H1 (cell line): ENCODE measurements at regions not wholly inside any gene's neighbourhood (a gene's known extent, or its start where the extent isn't known, plus 50 kb on each side); places are given as distances from the start of the nearest gene placed in this dataset.

Experiments
- CTCF ChIA-PET: fragments of 300-600 bp; sonication (Branson Sonifier 250); formaldehyde crosslinking; loops from one replicate; lab custom pipeline; 2021; ENCODE audit not compliant: partially characterized antibody; lab: Charles Lee
- POLR2A ChIA-PET: fragments of 300-600 bp; sonication (Branson Sonifier 250); formaldehyde crosslinking; loops from one replicate; lab custom pipeline; 2021; ENCODE audit warnings: inconsistent platforms; ENCODE audit not compliant: partially characterized antibody; lab: Charles Lee
- DNase-seq, 2 experiments: peaks; one replicate each; pipeline versions ENCODE4 v3.0.0 to v3.0.0-alpha.2; 2010 to 2022; ENCODE audit warnings: low spot score in 2 of 2, low read depth in 1 of 2, mixed read lengths in 1 of 2
- FAIRE-seq: peaks from 2 replicates; lab custom pipeline; 2011; peaks lifted over from hg19 to GRCh38; lab: Jason Lieb, UNC
- H2AFZ ChIP-seq: 2 replicates; pipeline ENCODE4 v1.8.1; 2012; ENCODE audit warnings: low read length, inconsistent platforms
- H2AK5ac ChIP-seq: 2 replicates; pipeline ENCODE4 v1.6.1; 2013; ENCODE audit warnings: low read depth, low read length
- H2BK120ac ChIP-seq: replicated peaks from 2 replicates; pipeline ENCODE3; 2013; ENCODE audit warnings: low read depth, low read length, inconsistent platforms
- H2BK12ac ChIP-seq: 2 replicates; pipeline ENCODE4 v1.6.1; 2013; ENCODE audit warnings: low read depth, low read length
- H2BK15ac ChIP-seq: 2 replicates; pipeline ENCODE4 v1.6.1; 2013; ENCODE audit warnings: low read length
- H2BK20ac ChIP-seq: 2 replicates; pipeline ENCODE4 v1.6.1; 2013; ENCODE audit warnings: low read length
- H2BK5ac ChIP-seq: 2 replicates; pipeline ENCODE4 v1.6.1; 2013; ENCODE audit warnings: low read depth, low read length
- H3K14ac ChIP-seq: 2 replicates; pipeline ENCODE4 v1.6.1; 2013; ENCODE audit warnings: inconsistent platforms; ENCODE audit not compliant: insufficient read length
- H3K18ac ChIP-seq: 2 replicates; pipeline ENCODE4 v1.6.1; 2013; ENCODE audit warnings: low read length; ENCODE audit errors: extremely low read depth
- H3K23ac ChIP-seq: 2 replicates; pipeline ENCODE4 v1.6.1; 2013; ENCODE audit warnings: inconsistent platforms; ENCODE audit not compliant: insufficient read length
- H3K23me2 ChIP-seq: 2 replicates; pipeline ENCODE4 v1.6.1; 2013; ENCODE audit warnings: low read depth, low read length
- H3K27ac ChIP-seq: 2 replicates; pipeline ENCODE4 v1.6.1; 2011; ENCODE audit warnings: low read depth, low read length, inconsistent platforms
- H3K27me3 ChIP-seq, 4 experiments: replicated peaks in 1 of 4; 1 replicate in 1 of 4; 2 replicates in 3 of 4; pipeline versions ENCODE4 v1.6.1 to v1.8.1; 2011 to 2013; ENCODE audit warnings: low read length in 3 of 4, mild to moderate bottlenecking in 3 of 4, inconsistent platforms in 2 of 4, mixed read lengths in 2 of 4, moderate library complexity in 1 of 4; ENCODE audit not compliant: control insufficient read depth in 3 of 4, insufficient read depth in 3 of 4; ENCODE audit errors: extremely low read depth in 1 of 4
- H3K36me3 ChIP-seq, 4 experiments: 2 replicates each; pipeline versions ENCODE4 v1.6.1 to v1.8.1; 2011 to 2013; ENCODE audit warnings: mild to moderate bottlenecking in 4 of 4, low read length in 3 of 4, moderate library complexity in 2 of 4, control low read depth in 1 of 4, inconsistent platforms in 1 of 4; ENCODE audit not compliant: insufficient read depth in 4 of 4, control insufficient read depth in 2 of 4
- H3K4ac ChIP-seq: replicated peaks from 2 replicates; pipeline ENCODE3; 2013; ENCODE audit warnings: low read length, low read depth, mixed read lengths, inconsistent platforms; ENCODE audit not compliant: insufficient read length
- H3K4me1 ChIP-seq, 4 experiments: replicated peaks in 1 of 4; 1 replicate in 1 of 4; 2 replicates in 3 of 4; pipeline versions ENCODE4 v1.6.1 to v1.8.1; 2011 to 2013; ENCODE audit warnings: low read length in 3 of 4, inconsistent platforms in 2 of 4, mixed read lengths in 1 of 4; ENCODE audit not compliant: insufficient read depth in 4 of 4, control insufficient read depth in 3 of 4
- H3K4me2 ChIP-seq, 2 experiments: 2 replicates each; pipeline versions ENCODE4 v1.6.1 to v1.8.1; 2011 to 2013; ENCODE audit warnings: low read depth in 2 of 2, low read length in 2 of 2, control low read depth in 1 of 2, inconsistent platforms in 1 of 2, mild to moderate bottlenecking in 1 of 2; ENCODE audit not compliant: insufficient read depth in 1 of 2
- H3K4me3 ChIP-seq, 4 experiments: fragments of 200-600, 300-600 bp in 1 of 4; sonication (generic), shearing (Covaris generic), sonication (Bioruptor Twin) in 1 of 4; 2 replicates each; pipeline versions ENCODE4 v1.5.1 to v1.8.1; 2011 to 2016; ENCODE audit warnings: low read length in 4 of 4, low read depth in 3 of 4, control low read depth in 2 of 4, inconsistent platforms in 2 of 4, mild to moderate bottlenecking in 2 of 4, mixed read lengths in 1 of 4, moderate library complexity in 1 of 4; ENCODE audit not compliant: insufficient read depth in 2 of 4; ENCODE audit errors: extremely low read depth in 1 of 4
- H3K56ac ChIP-seq: replicated peaks from 2 replicates; pipeline ENCODE3; 2013; ENCODE audit warnings: low read depth, mild to moderate bottlenecking, mixed read lengths, low read length, inconsistent platforms; ENCODE audit not compliant: insufficient read length
- H3K79me1 ChIP-seq: 2 replicates; pipeline ENCODE4 v1.6.1; 2013; ENCODE audit warnings: low read depth, low read length, control low read depth
- H3K79me2 ChIP-seq, 2 experiments: 2 replicates each; pipeline versions ENCODE4 v1.6.1 to v1.8.1; 2012 to 2013; ENCODE audit warnings: low read length in 2 of 2, mild to moderate bottlenecking in 2 of 2, inconsistent platforms in 1 of 2; ENCODE audit not compliant: insufficient read depth in 2 of 2, control insufficient read depth in 1 of 2
- H3K9ac ChIP-seq, 4 experiments: replicated peaks in 1 of 4; 1 replicate in 1 of 4; 2 replicates in 3 of 4; pipeline versions ENCODE4 v1.6.1 to v1.8.1; 2011 to 2013; ENCODE audit warnings: low read depth in 3 of 4, low read length in 3 of 4, control low read depth in 2 of 4, mild to moderate bottlenecking in 2 of 4, moderate library complexity in 2 of 4, inconsistent platforms in 1 of 4; ENCODE audit errors: extremely low read depth in 1 of 4
- H3K9me3 ChIP-seq, 2 experiments: 2 replicates each; pipeline versions ENCODE4 v1.6.1 to v1.8.1; 2012 to 2013; ENCODE audit warnings: mild to moderate bottlenecking in 2 of 2, moderate library complexity in 2 of 2, control low read depth in 1 of 2, inconsistent platforms in 1 of 2, low read depth in 1 of 2, low read length in 1 of 2, mixed read lengths in 1 of 2; ENCODE audit not compliant: insufficient read depth in 2 of 2
- H4K20me1 ChIP-seq, 2 experiments: replicated peaks in 1 of 2; 2 replicates each; pipeline versions ENCODE3 to v1.8.1; 2011 to 2013; ENCODE audit warnings: inconsistent platforms in 2 of 2, low read length in 2 of 2, mild to moderate bottlenecking in 1 of 2; ENCODE audit not compliant: insufficient read depth in 2 of 2, control insufficient read depth in 1 of 2
- H4K5ac ChIP-seq: 2 replicates; pipeline ENCODE4 v1.6.1; 2013; ENCODE audit warnings: low read length, low read depth, mixed read lengths, inconsistent platforms; ENCODE audit not compliant: insufficient read length
- H4K8ac ChIP-seq: 2 replicates; pipeline ENCODE4 v1.8.0; 2013; ENCODE audit warnings: mild to moderate bottlenecking, moderate library complexity, low read length, inconsistent platforms; ENCODE audit not compliant: insufficient read depth; ENCODE audit errors: extremely low read depth
- H4K91ac ChIP-seq: replicated peaks from 2 replicates; pipeline ENCODE3; 2013; ENCODE audit warnings: low read length, mixed read lengths, inconsistent platforms; ENCODE audit not compliant: insufficient read length
- RNF2 ChIP-seq: fragments of 200-900, 300-1000 bp; sonication (generic); IDR thresholded peaks from 2 replicates; pipeline ENCODE4 v1.7.1; 2016; ENCODE audit warnings: borderline replicate concordance, low read depth, mild to moderate bottlenecking, antibody characterized with exemption, low read length; ENCODE audit not compliant: poor library complexity, severe bottlenecking; ENCODE audit errors: missing control alignments
- SAP30 ChIP-seq: fragments of 300-600 bp; sonication (generic); IDR thresholded peaks from 2 replicates; pipeline ENCODE4 v1.7.1; 2012; ENCODE audit warnings: low read length, moderate library complexity, mild to moderate bottlenecking, inconsistent platforms; ENCODE audit not compliant: insufficient read depth, insufficient replicate concordance
- SIX5 ChIP-seq: IDR thresholded peaks from 2 replicates; pipeline ENCODE4 v1.6.1; 2011; ENCODE audit warnings: mild to moderate bottlenecking, low read depth, low read length
- SP1 ChIP-seq: IDR thresholded peaks from 2 replicates; pipeline ENCODE4 v1.6.1; 2011; ENCODE audit warnings: low read depth, low read length
- USF2 ChIP-seq: IDR thresholded peaks from 2 replicates; pipeline ENCODE4 v1.6.1; 2011; ENCODE audit warnings: low read length, improper control_type of control experiment
- YY1 ChIP-seq: IDR thresholded peaks from 2 replicates; pipeline ENCODE4 v1.6.1; 2011; ENCODE audit warnings: low read depth, mild to moderate bottlenecking, low read length
- WGBS, 2 experiments: shearing (Covaris generic) in 1 of 2; methylation state at CpG; one replicate each; pipeline versions ENCODE4 v1.1.6 to v1.1.7; 2013 to 2015; ENCODE audit warnings: low lambda C conversion rate in 2 of 2, mixed read lengths in 2 of 2, inconsistent platforms in 1 of 2, low coverage in 1 of 2, missing lambda C conversion rate in 1 of 2; ENCODE audit not compliant: insufficient replicate concordance in 2 of 2, insufficient coverage in 1 of 2, insufficient read length in 1 of 2; ENCODE audit errors: extremely low coverage in 1 of 2, missing lambda C conversion rate in 1 of 2; 5-methylcytosine and 5-hydroxymethylcytosine counted together

- Histone ChIP-seq H3K36me3 (no peaks in the 10 kb centered on the region), H2BK12ac (no peak overlapping the region), H3K56ac (no peak overlapping the region), H3K27me3 (no peaks in the 10 kb centered on the region), H3K27ac (no peak overlapping the region), H2AFZ (peak overlapping the region; percentile 72; the same call in 1 of the 2 replicates), H3K23ac (no peak overlapping the region), H3K9me3 (no peaks in the 10 kb centered on the region), H3K79me1 (no peaks in the 10 kb centered on the region), H2BK120ac (no peak overlapping the region), H4K8ac (no peak overlapping the region), H3K9ac (no peak overlapping the region), H3K4me3 (no peak overlapping the region), H3K18ac (no peak overlapping the region), H2BK20ac (no peak overlapping the region), H4K20me1 (no peaks in the 10 kb centered on the region), H2BK15ac (no peak overlapping the region), H3K4ac (no peak overlapping the region), H3K4me2 (no peak overlapping the region), H3K79me2 (no peaks in the 10 kb centered on the region), H2BK5ac (no peak overlapping the region), H3K23me2 (no peaks in the 10 kb centered on the region), H3K14ac (no peak overlapping the region), H3K4me1 (peaks cover 0 to 2% (median 0%) of the 10 kb centered on the region in 4 experiments; a peak in 2 of 7 replicates), H4K91ac (no peak overlapping the region), H2AK5ac (no peak overlapping the region), H4K5ac (no peak overlapping the region)
- DNase-seq (no peak), FAIRE-seq (no peak)
- WGBS, 2 experiments, result 79% methylated on average over 7 of the region's 7 CpGs; no CpG with 5 or more reads in 1 of the 2 experiments
- no peak for TF ChIP-seq SIX5
- no peak for TF ChIP-seq SP1
- no peak for TF ChIP-seq RNF2
- TF ChIP-seq SAP30, result no peak
- TF ChIP-seq USF2, result no peak
- TF ChIP-seq YY1, result no peak
- CTCF ChIA-PET, result interaction anchor here (0.6 to 2.2 kb wide), 4 partner anchors 11 to 91 kb away, joined by 3 to 8 read pairs (median 3); no protein-coding TSS in a partner anchor
- POLR2A ChIA-PET, result no interaction called here
These were observed 126.7 kb downstream of the DKK1 start for GRCh38 chr10:52440612-52441285.
